Stimulated activated naive B cell treated with anti-CD40 and anti-IgM and Interleukin-4, amounts not matched to agents 10 μg/mL and 1 μg/mL and 100 μg/mL, for 72 hours (primary cell): ENCODE measurements at regions not wholly inside any gene's neighbourhood (a gene's known extent, or its start where the extent isn't known, plus 50 kb on each side); places are given as distances from the start of the nearest gene placed in this dataset.
"Not testable (repeated sequence)": the region's sequence is repeated elsewhere in the genome, so short reads cannot be mapped to it uniquely, and the experiment has no call there.

Experiments
- ATAC-seq, 2 donors: fragments of 150-1000 bp; cut with Tn5 transposase; replicated peaks; 2 replicates each; pipeline ENCODE4 v1.10.0; 2021; ENCODE audit warnings: moderate library complexity in 1 of 2
- DNase-seq: peaks from one replicate; pipeline ENCODE4 v3.0.0; 2021
- H3K27ac Mint-ChIP-seq: one replicate; pipeline ENCODE4 v1.8.0; 2022; ENCODE audit warnings: mild to moderate bottlenecking, mixed read lengths
- H3K27me3 Mint-ChIP-seq, 2 donors: one replicate each; pipeline ENCODE4 v1.8.0; 2022; ENCODE audit warnings: mixed read lengths in 2 of 2
- H3K36me3 Mint-ChIP-seq, 2 donors: one replicate each; pipeline ENCODE4 v1.8.0; 2022; ENCODE audit warnings: mixed read lengths in 2 of 2, mild to moderate bottlenecking in 1 of 2
- H3K4me1 Mint-ChIP-seq, 2 donors: one replicate each; pipeline ENCODE4 v1.8.0; 2022; ENCODE audit warnings: mixed read lengths in 2 of 2, mild to moderate bottlenecking in 1 of 2
- H3K4me3 Mint-ChIP-seq, 2 donors: one replicate each; pipeline ENCODE4 v1.8.0; 2022; ENCODE audit warnings: mild to moderate bottlenecking in 2 of 2, mixed read lengths in 2 of 2, moderate library complexity in 1 of 2
- H3K9me3 Mint-ChIP-seq, 2 donors: one replicate each; pipeline ENCODE4 v1.8.0; 2022; ENCODE audit warnings: mixed read lengths in 2 of 2, mild to moderate bottlenecking in 1 of 2

DNA sequence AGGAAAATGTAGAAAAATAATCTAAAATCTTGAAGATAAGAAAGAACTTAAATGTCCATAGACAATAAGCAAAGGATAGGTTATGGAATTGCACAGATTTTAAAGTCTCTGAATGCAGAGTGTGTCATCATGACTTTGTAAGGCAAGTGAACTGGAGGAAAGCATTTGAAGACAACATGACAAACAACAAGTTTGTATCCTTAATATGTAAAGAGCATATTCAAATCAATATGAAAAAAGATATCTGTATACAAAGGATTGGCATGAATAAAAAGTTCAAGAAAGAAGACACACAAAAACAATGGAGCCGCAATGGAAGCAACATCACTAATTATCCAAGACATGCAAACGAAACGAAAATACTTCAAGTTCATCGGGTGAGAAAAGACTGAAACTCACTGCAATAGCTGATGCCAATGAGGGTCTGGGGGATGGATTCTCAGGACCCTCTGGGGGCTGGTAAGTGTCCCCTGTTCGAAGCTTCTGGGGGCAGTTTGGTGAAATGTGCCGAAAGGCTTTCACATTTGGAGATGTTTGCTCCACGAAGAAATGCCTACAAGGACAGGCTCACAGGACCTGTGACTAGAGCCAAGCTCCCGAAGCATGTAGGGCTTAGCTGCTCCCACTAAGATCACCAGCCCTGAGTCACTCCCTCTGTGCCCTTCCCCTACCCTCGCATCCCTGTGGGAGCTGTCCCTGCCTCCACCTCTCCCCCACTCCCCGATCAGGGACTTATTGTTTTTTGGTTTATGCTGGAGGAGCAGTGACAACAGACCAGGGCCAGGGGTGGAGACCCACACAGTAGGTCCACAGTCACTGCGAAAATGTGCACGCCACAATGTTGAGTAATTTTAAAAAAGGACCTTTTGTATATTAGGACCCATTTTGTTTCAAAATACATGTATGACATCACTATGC is 345.7 kb upstream of the SFSWAP start:
- no peaks in the 10 kb centered on the region for H3K36me3 Mint-ChIP-seq
- H3K4me1 Mint-ChIP-seq = no peaks in the 10 kb centered on the region
- no peaks in the 10 kb centered on the region for H3K9me3 Mint-ChIP-seq
- no peak overlapping the region for H3K4me3 Mint-ChIP-seq
- no peak overlapping the region for H3K27ac Mint-ChIP-seq
- DNase-seq (no peak), ATAC-seq (no peak)
- peaks cover 3 to 10% of the 10 kb centered on the region in 2 donors for H3K27me3 Mint-ChIP-seq

DNA sequence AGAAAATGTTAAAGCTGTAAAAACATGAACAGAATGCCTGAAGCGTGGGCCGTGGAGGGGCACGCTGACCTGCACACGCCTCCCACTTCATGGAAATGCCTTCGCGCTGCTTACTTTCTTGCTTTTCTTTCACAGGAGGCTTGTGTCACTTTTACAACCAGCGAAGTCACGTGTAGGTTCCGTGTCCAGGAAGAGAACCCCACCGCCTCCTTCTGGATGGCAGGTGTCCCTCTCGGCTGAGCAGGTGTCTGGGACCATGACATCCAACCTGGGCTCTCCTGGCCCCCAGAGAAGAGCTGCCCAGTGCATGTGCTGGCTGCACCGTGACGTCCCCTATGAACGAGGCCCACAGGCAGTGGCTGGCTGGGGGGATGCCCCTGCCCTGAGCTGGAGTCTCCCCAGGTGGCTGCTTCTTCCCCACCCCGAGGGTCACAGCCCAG is 345.0 kb upstream of the SFSWAP start:
- Mint-ChIP-seq H3K4me3 (no peak overlapping the region), H3K36me3 (no peaks in the 10 kb centered on the region), H3K27me3 (peaks cover 3 to 7% of the 10 kb centered on the region in 2 donors), H3K27ac (no peak overlapping the region), H3K4me1 (no peaks in the 10 kb centered on the region), H3K9me3 (no peaks in the 10 kb centered on the region)
- no peak for ATAC-seq
- no peak for DNase-seq

DNA sequence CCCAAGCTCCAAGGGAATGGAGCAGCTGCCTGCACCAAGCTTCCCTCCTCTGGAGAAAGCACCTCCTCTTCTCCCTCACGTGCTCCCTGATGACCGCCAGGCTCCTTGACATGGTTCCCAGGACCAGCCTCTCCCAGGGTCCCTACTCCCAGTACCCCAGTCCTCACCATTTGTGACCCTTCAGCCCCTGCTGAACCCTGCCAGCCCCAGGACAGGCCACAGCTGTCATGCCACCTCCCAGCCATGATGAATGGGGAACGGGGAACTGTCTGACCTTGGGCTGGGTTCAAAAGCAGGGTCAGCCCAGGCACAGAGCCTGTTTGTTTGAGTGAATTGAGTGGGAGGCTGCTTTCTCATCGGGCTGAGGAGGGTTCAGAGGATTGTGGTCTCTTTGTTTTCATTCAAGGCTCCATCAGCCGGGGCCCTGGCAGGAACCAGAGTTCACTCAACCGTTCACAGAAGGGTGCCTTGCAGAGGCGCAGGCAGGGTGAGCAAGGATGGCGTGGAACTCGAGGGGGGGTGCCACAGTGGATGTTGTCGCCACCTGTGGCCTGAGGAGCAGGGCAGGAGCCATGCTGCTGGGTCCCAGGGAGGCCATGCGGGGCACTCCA is 344.5 kb upstream of the SFSWAP start:
- no peaks in the 10 kb centered on the region for H3K36me3 Mint-ChIP-seq
- no peak for ATAC-seq
- no peaks in the 10 kb centered on the region for H3K4me1 Mint-ChIP-seq
- no peak overlapping the region for H3K27ac Mint-ChIP-seq
- no peak overlapping the region for H3K4me3 Mint-ChIP-seq
- peaks cover 3 to 7% of the 10 kb centered on the region in 2 donors for H3K27me3 Mint-ChIP-seq
- no peaks in the 10 kb centered on the region for H3K9me3 Mint-ChIP-seq
- DNase-seq = no peak

DNA sequence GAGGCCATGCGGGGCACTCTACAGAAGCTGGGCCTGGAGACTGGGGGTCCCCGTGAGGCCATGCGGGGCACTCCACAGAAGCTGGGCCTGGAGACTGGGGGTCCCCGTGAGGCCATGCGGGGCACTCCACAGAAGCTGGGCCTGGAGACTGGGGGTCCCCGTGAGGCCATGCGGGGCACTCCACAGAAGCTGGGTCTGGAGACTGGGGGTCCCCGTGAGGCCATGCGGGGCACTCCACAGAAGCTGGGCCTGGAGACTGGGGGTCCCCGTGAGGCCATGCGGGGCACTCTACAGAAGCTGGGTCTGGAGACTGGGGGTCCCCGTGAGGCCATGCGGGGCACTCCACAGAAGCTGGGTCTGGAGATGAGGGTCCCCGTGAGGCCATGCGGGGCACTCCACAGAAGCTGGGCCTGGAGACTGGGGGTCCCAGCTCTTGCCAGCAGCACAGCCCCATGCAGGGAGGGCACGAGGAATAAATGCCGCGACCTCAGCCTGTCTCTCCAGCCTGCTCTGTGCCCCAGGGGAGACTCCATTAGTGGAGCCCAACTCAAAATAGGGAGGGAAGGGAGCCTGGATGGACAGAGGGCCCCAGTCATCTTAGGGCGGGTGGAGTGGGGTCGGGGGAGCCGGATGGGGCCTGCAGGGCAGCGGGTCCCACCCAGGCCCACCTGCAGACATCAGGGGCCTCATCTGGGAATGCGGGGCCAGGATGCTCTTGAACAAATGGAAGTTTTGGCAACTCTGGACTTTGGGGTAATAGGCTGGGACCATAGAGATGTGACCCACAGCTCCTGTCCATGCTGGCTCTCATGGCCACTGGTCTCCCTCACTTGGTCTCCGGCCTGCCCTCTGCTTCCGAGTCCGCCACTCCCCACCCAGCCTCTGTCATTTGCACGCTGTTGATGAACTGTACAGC is 343.6 kb upstream of the SFSWAP start:
- not testable (repeated sequence) for H3K4me1 Mint-ChIP-seq, H3K27me3 Mint-ChIP-seq, H3K36me3 Mint-ChIP-seq, H3K4me3 Mint-ChIP-seq, DNase-seq, ATAC-seq, H3K27ac Mint-ChIP-seq, H3K9me3 Mint-ChIP-seq

DNA sequence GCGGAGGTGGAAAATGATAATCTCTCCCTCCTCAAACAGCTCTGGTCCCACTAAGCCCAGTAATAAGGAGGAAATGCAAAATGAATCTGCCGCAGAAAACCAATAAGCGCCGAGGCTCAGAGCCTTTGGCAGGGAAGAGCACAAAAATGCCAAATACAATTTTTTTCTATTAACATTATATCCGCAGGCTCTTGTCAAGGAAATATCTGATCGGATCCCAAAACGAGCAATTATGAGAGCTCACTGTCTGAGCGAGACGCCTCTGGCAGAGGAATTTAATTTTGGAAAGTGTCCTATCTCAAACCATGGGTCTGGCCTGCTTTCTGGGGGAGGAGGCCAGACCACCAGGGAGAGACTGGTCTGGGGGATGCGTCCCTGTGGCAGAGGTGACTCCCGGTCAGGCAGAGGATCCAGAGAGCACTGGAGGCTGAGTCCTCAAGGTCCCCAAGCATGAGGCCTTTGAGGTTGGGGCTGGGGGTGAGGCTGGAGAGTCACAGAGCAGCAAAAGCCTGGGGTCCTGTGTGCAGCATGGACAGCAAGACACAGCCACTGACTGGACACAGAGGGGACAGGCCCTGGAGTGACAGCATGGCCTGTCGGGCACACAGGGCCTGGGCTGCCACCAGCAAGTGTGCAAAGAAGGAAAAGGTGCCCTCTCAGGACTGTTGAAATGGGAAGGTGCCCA is 342.8 kb upstream of the SFSWAP start:
- H3K36me3 Mint-ChIP-seq = no peaks in the 10 kb centered on the region
- DNase-seq = no peak
- H3K27ac Mint-ChIP-seq = no peak overlapping the region
- H3K4me1 Mint-ChIP-seq = no peaks in the 10 kb centered on the region
- H3K4me3 Mint-ChIP-seq = no peak overlapping the region
- H3K27me3 Mint-ChIP-seq = peaks cover 3 to 7% of the 10 kb centered on the region in 2 donors
- H3K9me3 Mint-ChIP-seq = no peaks in the 10 kb centered on the region
- no peak for ATAC-seq

DNA sequence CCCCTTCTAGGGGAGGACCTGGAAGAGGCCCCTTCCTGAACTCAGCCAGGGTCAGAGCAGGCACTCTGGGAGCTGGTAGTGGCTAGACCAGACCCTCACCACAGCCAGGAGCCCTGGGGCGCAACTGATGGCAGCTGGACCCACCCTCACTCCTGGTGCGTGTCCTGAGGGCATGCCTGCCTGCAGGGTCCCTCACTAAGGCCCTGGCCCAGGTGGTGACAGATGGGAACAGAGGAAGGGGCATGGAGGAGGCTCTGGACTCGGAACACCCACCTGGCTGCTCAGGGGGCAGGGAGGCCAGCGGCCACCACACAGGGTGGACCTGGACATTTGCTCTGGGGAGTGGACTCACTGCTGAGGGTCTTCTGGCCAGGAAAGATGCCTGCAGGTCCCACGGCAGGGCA is 342.2 kb upstream of the SFSWAP start:
- Mint-ChIP-seq H3K9me3 (no peaks in the 10 kb centered on the region), H3K4me3 (no peak overlapping the region), H3K4me1 (no peaks in the 10 kb centered on the region), H3K36me3 (no peaks in the 10 kb centered on the region), H3K27ac (no peak overlapping the region), H3K27me3 (peaks cover 3 to 7% of the 10 kb centered on the region in 2 donors)
- ATAC-seq = no peak
- DNase-seq = no peak

DNA sequence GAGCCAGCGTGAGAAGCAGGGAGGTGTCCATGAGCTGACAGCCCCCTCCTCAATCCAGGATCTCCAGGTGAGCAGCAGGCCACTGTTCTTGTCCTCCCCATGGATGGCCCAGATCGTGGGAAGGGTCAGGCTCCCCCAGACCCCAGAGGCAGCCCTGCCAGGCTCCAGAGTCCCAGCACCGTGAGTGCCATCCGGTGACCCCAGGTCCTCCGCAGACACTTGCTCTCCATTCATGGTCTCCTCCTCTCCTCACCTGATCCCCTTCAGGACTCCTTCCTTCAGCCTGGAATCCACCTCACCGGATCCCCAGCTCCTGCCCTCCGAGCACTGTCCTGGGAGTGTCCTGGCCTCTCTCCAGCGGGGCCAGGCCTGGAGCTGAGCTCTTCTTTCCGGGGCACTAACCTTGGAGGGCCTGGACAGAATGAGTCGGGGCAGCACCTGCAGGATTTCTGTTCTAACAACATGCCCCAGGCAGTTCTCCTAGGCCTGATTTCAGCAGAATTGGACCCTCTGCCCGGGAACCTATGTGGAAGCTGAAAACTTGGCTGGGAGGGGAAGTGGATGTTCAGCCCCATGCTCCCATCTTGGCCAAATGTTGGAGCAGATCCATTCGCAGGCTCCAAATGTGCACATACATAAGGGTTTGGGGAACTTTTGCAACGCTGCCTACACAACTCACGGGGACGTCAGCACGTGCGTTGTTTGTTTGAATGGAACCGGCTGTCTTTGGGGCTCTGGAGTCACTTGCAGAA is 341.6 kb upstream of the SFSWAP start:
- DNase-seq = no peak
- no peak for ATAC-seq
- Mint-ChIP-seq H3K9me3 (no peaks in the 10 kb centered on the region), H3K4me3 (no peak overlapping the region), H3K27ac (no peak overlapping the region), H3K4me1 (no peaks in the 10 kb centered on the region), H3K36me3 (no peaks in the 10 kb centered on the region), H3K27me3 (peaks cover 3 to 7% of the 10 kb centered on the region in 2 donors)

DNA sequence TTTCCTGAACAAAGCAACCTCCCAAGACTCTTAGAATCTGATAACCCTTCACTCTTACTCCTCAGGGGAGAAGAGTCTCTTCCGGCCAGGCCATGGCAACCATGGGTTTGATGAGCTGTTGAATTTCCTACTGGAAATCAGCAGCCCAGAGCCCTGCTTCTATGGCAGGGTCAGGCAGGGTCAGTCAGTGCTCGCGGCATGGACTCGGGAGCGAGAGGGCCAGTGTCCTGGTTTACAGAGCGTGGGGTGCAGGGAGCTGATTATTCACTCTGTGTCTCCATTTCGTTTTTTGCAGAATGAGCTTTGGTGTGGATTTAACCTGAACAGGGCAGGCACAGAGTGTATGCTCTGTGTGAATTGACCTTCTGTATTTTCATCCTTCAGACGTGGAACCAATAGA is 340.6 kb upstream of the SFSWAP start:
- DNase-seq (no peak), ATAC-seq (no peak)
- Mint-ChIP-seq H3K4me1 (no peaks in the 10 kb centered on the region), H3K36me3 (no peaks in the 10 kb centered on the region), H3K9me3 (no peaks in the 10 kb centered on the region), H3K27me3 (peaks cover 3 to 7% of the 10 kb centered on the region in 2 donors), H3K27ac (no peak overlapping the region), H3K4me3 (no peak overlapping the region)

DNA sequence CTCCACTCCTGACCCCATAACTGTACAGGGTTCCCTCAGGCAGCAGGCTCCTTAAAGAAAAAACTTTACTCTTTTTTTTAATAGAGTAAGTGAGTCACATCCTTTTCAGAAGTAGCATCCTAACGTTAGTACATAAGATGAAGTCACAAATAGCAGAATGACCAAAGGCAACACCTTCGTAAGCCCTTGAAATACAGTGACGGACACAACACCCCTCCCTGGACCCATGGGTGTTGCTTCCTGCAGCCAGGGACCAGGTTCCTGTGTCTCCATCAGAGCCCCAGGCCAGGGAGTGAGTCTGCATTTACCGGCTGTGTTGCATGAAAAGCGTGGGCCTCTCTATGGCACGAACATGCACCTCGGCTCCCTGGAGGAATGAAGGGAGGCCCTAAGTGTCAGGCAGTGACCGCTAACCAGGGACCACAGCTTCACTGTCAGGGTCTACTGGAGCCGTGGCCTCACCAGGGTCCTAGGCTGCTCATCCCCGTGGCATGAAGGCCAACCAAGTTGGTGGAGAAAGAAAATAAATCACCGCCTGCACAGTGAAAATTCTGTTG is 340.0 kb upstream of the SFSWAP start:
- ATAC-seq (no peak), DNase-seq (no peak)
- peaks cover 3 to 7% of the 10 kb centered on the region in 2 donors for H3K27me3 Mint-ChIP-seq
- no peak overlapping the region for H3K27ac Mint-ChIP-seq
- H3K4me1 Mint-ChIP-seq = no peaks in the 10 kb centered on the region
- no peaks in the 10 kb centered on the region for H3K9me3 Mint-ChIP-seq
- no peaks in the 10 kb centered on the region for H3K36me3 Mint-ChIP-seq
- no peak overlapping the region for H3K4me3 Mint-ChIP-seq

DNA sequence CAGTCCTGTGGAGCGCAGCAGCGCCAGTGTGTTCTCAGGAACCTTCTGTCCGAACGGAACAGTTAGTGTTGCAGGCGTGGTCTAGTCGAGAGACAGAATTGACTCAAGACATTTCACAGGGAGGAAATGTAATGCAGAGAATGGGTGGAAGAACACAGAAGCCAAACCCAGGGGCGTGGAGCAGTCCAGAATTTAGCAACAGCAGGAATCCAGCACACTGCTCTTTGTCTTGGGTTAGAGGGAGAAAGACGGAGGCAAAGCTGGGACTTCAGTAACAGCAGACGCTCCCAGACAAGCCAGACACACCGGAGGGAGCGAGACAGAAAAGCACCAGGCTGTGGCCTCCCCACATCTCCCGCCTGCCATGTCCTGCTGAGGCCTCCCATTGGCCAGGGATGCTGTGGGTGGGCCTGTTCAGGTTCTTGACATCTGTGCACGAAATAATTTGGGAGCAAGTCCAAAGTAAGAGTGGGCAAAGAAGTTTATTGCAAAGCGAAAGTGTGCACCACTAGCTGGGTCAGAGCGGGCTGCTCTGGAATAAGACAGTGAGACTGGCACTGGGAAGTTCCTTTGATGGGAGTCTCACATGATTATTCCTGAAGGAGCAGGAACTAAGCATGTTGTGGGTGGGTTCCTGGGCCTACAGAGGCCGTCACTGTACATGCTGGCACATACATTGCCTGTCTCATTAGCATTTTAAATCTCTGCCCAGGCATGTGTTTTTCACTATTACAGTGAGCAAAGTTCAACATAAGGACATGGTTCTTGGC is 339.3 kb upstream of the SFSWAP start:
- H3K4me3 Mint-ChIP-seq = no peak overlapping the region
- no peaks in the 10 kb centered on the region for H3K9me3 Mint-ChIP-seq
- no peak overlapping the region for H3K27ac Mint-ChIP-seq
- ATAC-seq (no peak), DNase-seq (no peak)
- no peaks in the 10 kb centered on the region for H3K4me1 Mint-ChIP-seq
- H3K27me3 Mint-ChIP-seq = no peaks in the 10 kb centered on the region
- no peaks in the 10 kb centered on the region for H3K36me3 Mint-ChIP-seq

DNA sequence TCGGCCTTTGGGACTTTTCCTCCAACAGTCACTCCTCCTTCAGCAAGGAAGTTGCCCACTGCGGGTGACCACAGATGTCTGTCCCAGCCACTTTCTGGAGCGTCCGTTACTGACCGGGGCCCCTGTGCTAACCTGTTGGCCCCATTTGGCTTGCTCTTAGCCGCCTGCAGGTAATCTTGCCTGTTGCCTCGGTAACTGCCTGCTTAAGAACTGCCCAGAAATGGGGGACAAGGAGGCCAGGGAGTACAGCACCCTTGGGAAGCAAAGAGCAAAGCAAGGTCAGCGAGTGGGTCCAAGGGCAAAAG is 338.8 kb upstream of the SFSWAP start:
- ATAC-seq (no peak), DNase-seq (no peak)
- Mint-ChIP-seq H3K27me3 (no peaks in the 10 kb centered on the region), H3K4me1 (no peaks in the 10 kb centered on the region), H3K36me3 (no peaks in the 10 kb centered on the region), H3K9me3 (no peaks in the 10 kb centered on the region), H3K27ac (no peak overlapping the region), H3K4me3 (no peak overlapping the region)

DNA sequence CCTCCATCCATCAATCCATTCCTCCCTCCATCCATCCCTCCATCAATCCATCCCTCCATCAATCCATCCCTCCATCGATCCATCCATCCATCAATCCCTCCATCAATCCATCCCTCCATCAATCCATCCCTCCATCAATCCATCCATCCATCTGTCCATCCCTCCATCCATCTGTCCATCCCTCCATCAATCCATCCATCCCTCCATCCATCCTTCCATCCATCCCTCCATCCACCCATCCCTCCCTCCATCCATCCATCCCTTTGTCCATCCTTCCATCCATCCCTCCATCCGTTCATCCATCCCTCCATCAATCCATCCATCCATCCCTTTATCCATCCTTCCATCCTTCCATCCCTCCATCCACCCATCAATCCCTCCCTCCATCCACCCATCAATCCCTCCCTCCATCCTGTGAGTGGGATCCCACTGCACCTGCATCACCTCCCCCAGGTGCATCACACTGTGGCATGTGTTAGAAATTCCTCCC is 338.1 kb upstream of the SFSWAP start:
- H3K4me1 Mint-ChIP-seq = no peaks in the 10 kb centered on the region
- no peaks in the 10 kb centered on the region for H3K9me3 Mint-ChIP-seq
- DNase-seq = no peak
- H3K36me3 Mint-ChIP-seq = no peaks in the 10 kb centered on the region
- H3K27ac Mint-ChIP-seq = no peak overlapping the region
- H3K27me3 Mint-ChIP-seq = no peaks in the 10 kb centered on the region
- no peak overlapping the region for H3K4me3 Mint-ChIP-seq
- ATAC-seq = no peak
